Heart right ventricle (tissue), 16 donors: ENCODE measurements at regions not wholly inside any gene's neighbourhood (a gene's known extent, or its start where the extent isn't known, plus 50 kb on each side); places are given as distances from the start of the nearest gene placed in this dataset.

ENCODE experiments used
- ATAC-seq, 8 donors: fragments of 200-7000 bp; cut with Tn5 transposase; one replicate each; pipeline ENCODE4 v1.9.1; 2020; ENCODE audit warnings: mild to moderate bottlenecking in 8 of 8, moderate library complexity in 8 of 8, moderate number of reproducible peaks in 1 of 8
- DNase-seq, 2 donors: peaks; one replicate each; pipeline ENCODE4 v3.0.0-alpha.2; 2020
- H3K27ac ChIP-seq, 10 donors: fragments of 200-600 bp; sonication (generic) in 2 of 10; one replicate each; pipeline versions ENCODE4 v1.5.0 to v1.8.0; 2020 to 2022; ENCODE audit warnings: mild to moderate bottlenecking in 3 of 10
- H3K27me3 ChIP-seq, 7 donors: fragments of 200-600 bp; one replicate each; pipeline ENCODE4 v1.8.0; 2021 to 2022; ENCODE audit warnings: mild to moderate bottlenecking in 2 of 7
- H3K36me3 ChIP-seq, 9 donors: fragments of 200-600 bp; sonication (generic) in 1 of 9; one replicate each; pipeline versions ENCODE4 v1.5.0 to v1.8.0; 2020 to 2022; ENCODE audit warnings: mild to moderate bottlenecking in 2 of 9
- H3K4me1 ChIP-seq, 9 donors: fragments of 200-600 bp; sonication (generic) in 1 of 9; one replicate each; pipeline versions ENCODE4 v1.5.0 to v1.8.0; 2020 to 2022; ENCODE audit warnings: mild to moderate bottlenecking in 4 of 9
- H3K4me3 ChIP-seq, 10 donors: fragments of 200-600 bp; sonication (generic) in 2 of 10; one replicate each; pipeline versions ENCODE4 v1.5.0 to v1.8.0; 2020 to 2022; ENCODE audit warnings: mild to moderate bottlenecking in 7 of 10, moderate library complexity in 2 of 10
- H3K9me3 ChIP-seq, 11 donors: fragments of 200-600 bp in 10 of 11; sonication (generic) in 2 of 11; one replicate each; pipeline versions ENCODE4 v1.5.0 to v1.8.0; 2013 to 2022; ENCODE audit warnings: mild to moderate bottlenecking in 2 of 11, control low read depth in 1 of 11, moderate library complexity in 1 of 11
- WGBS, 2 donors: extraction: QIAGEN DNeasy Blood & Tissue Kit; methylation state at CpG; one replicate each; pipeline ENCODE4 v1.1.7; 2013; ENCODE audit warnings: inconsistent platforms in 1 of 2; 5-methylcytosine and 5-hydroxymethylcytosine counted together
- intact Hi-C, 10 donors: fragments of 100-400 bp; cut with DNase I; formaldehyde crosslinking; loops; one replicate each; pipeline versions ENCODE4 v1.11.1 to v1.14.2; 2022
- TF ChIP-seq, protein P1 (sequence below), 9 donors: fragments of 200-600 bp; sonication (generic) in 2 of 9; IDR thresholded peaks; one replicate each; pipeline versions ENCODE4 v1.5.0 to v1.8.0; 2021 to 2022; ENCODE audit warnings: antibody characterized with exemption in 9 of 9, mild to moderate bottlenecking in 5 of 9, moderate library complexity in 1 of 9
- donor health status: Arrhythmogenic right ventricular cardiomyopathy.
- donor health status: ischemic (EF 13 %, LVEDD 7.1; RV severe dilation, severe dysfunction).
- donor health status: healthy with polysubstance abuse.
- donor health status: DM: no; HTN: yes; CAD: no.
- donor health status: DM: no; HTN: no; CAD: no.
- donor health status: ischemic (EF 25% LVEDD 6.9; RV normal size, moderate dysfunction).
- donor health status: ischemic (EF 25% LVEDD 5.7; RV mildly dilated, moderate dysfunction).
- donor health status: healthy.
- donor health status: DM: yes; HTN: yes; CAD: no.
- donor health status: Ischemic cardiomyopathy.
- donor health status: ischemic (EF 35%, LVEDD 5.7; RV mildly dilated, moderate dysfunction).
- donor health status: nonischemic (EF 11% LVEDD 7.7; RV severe dilation, severe dysfunction).
- donor health status: DM: yes; HTN: yes; CAD: no.
- donor health status: PGD.
- donor health status: ischemic (EF 29% LVEDD 5.4; RV normal size, mild dysfunction).
- donor health status: nonischemic (EF 23%, LVEDD 6.1; RV moderate dilation, normal function).

GRCh38 chr6:125593746-125594145, 155.7 kb upstream of the HEY2 start:
- ATAC-seq (no peak), DNase-seq (no peak)
- peaks cover 0 to 24% (median 7%) of the 10 kb centered on the region in 9 donors for H3K4me1 ChIP-seq
- no peak overlapping the region for H3K4me3 ChIP-seq
- H3K9me3 ChIP-seq: no peaks in the 10 kb centered on the region
- no peaks in the 10 kb centered on the region for H3K36me3 ChIP-seq
- TF ChIP-seq, protein P1, sequence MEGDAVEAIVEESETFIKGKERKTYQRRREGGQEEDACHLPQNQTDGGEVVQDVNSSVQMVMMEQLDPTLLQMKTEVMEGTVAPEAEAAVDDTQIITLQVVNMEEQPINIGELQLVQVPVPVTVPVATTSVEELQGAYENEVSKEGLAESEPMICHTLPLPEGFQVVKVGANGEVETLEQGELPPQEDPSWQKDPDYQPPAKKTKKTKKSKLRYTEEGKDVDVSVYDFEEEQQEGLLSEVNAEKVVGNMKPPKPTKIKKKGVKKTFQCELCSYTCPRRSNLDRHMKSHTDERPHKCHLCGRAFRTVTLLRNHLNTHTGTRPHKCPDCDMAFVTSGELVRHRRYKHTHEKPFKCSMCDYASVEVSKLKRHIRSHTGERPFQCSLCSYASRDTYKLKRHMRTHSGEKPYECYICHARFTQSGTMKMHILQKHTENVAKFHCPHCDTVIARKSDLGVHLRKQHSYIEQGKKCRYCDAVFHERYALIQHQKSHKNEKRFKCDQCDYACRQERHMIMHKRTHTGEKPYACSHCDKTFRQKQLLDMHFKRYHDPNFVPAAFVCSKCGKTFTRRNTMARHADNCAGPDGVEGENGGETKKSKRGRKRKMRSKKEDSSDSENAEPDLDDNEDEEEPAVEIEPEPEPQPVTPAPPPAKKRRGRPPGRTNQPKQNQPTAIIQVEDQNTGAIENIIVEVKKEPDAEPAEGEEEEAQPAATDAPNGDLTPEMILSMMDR (IDR thresholded peaks at IDR 0.05): no peak
- H3K27me3 ChIP-seq: no peaks in the 10 kb centered on the region
- intact Hi-C loops: no loop called here
- no peak overlapping the region for H3K27ac ChIP-seq

GRCh38 chr6:125596020-125596419, 153.4 kb upstream of the HEY2 start:
- TF ChIP-seq, protein P1 (IDR thresholded peaks at IDR 0.05): no peak
- no peak for ATAC-seq
- no peaks in the 10 kb centered on the region for H3K9me3 ChIP-seq
- no peaks in the 10 kb centered on the region for H3K27me3 ChIP-seq
- H3K36me3 ChIP-seq: no peaks in the 10 kb centered on the region
- intact Hi-C loops: loop anchor here in 1 of 10 donors (5.0 kb wide), 1 partner anchor 151 kb away; the partner anchor contains the start of gene HEY2
- no peak for DNase-seq
- H3K27ac ChIP-seq: no peak overlapping the region
- WGBS, 2 donors: 94 to 96% methylated on average over 3 of the region's 3 CpGs
- no peak overlapping the region for H3K4me3 ChIP-seq
- H3K4me1 ChIP-seq: peaks cover 0 to 20% (median 7%) of the 10 kb centered on the region in 9 donors

DNA sequence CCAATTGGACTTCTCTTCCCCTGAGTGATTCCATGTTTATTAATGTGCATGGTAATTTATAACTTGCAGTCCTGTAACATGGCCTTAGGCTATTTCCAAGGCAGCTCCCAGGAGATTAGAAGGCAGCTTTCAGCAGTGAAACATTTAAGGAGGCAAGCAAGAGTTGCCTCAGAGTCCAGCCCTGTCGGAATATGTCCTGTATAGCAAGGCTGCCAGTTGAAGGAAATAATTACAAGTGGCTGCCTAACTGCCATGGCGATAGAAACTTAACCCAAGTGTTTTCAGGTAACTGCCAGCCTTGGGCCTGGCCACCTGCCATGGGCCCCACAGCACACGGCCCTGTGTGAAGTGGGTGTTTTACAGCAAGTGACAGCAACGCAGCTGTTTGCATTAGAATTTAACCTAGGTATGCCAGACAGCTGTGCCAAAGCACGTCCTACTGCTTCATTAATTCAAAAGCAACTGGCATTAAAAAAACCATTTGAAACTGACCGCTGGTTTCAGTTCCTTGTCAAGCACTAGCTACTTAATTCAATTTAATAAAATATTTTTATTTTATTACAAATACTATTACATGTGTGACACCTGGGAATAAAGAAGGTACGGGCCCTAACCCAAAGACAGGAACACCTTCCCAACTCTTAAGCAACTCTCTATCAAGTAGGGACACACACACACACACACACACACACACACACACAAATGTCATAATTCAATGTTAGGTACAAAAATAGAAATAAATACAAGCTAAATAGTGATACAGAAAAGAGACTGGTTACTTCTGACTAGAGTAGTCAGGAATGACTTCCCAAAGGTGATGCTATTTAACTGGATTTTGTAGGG, 151.8 kb upstream of the HEY2 start:
- Histone ChIP-seq H3K9me3 (peaks cover 0 to 1% (median 0%) of the 10 kb centered on the region in 11 donors), H3K36me3 (no peaks in the 10 kb centered on the region), H3K27ac (peak overlapping the region in 8 of 10 donors; percentile 40 to 80 (median 57)), H3K27me3 (no peaks in the 10 kb centered on the region), H3K4me1 (peaks cover 0 to 20% (median 7%) of the 10 kb centered on the region in 9 donors), H3K4me3 (no peak overlapping the region)
- ATAC-seq (peak; percentile 34 to 87 (median 74)), DNase-seq (peak; percentile 5 to 66)
- TF ChIP-seq, protein P1 (IDR thresholded peaks at IDR 0.05): no peak
- intact Hi-C loops: loop anchor here in 1 of 10 donors (5.0 kb wide), 1 partner anchor 150 kb away; the partner anchor contains the start of gene HEY2
- WGBS, 2 donors: 42 to 52% methylated on average over 7 of the region's 7 CpGs

DNA sequence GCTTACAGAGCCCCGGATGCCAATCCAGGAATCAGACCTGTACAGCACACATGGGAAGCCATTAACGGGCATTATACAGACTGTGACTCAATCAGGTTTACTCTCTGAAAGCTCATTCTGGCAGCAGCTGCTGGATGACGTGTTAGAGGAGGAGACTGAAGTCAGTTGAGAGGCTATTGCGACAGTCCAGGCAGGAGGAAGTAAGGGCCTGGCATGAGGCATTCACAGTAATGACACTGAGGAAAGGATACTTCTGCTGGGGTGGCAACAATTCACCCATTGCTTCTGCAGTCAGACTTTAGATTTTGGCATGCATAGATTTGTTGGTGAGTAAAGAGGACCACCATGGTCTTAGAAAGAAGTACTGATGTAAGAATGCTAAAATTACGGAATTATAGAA, 151.0 kb upstream of the HEY2 start:
- intact Hi-C loops: loop anchor here in 1 of 10 donors (5.0 kb wide), 1 partner anchor 149 kb away; the partner anchor contains the start of gene HEY2
- 57 to 66% methylated on average over 5 of the region's 5 CpGs for WGBS, 2 donors
- TF ChIP-seq, protein P1 (IDR thresholded peaks at IDR 0.05): no peak

More for the DNA sequence above, 151.0 kb upstream of the HEY2 start:
- H3K9me3 ChIP-seq: peaks cover 0 to 9% (median 6%) of the 10 kb centered on the region in 11 donors
- H3K4me1 ChIP-seq: peaks cover 0 to 20% (median 7%) of the 10 kb centered on the region in 9 donors
- ATAC-seq: peak; percentile 46 to 94 (median 80)
- peak; percentile 28 to 39 for DNase-seq
- H3K36me3 ChIP-seq: no peaks in the 10 kb centered on the region
- no peaks in the 10 kb centered on the region for H3K27me3 ChIP-seq
- peak overlapping the region in 7 of 10 donors; percentile 37 to 80 (median 54) for H3K27ac ChIP-seq
- H3K4me3 ChIP-seq: no peak overlapping the region
